Psoas muscle (tissue), 7 donors: ENCODE measurements at regions not wholly inside any gene's neighbourhood (a gene's known extent, or its start where the extent isn't known, plus 50 kb on each side); places are given as distances from the start of the nearest gene placed in this dataset.
"Not testable (repeated sequence)": the region's sequence is repeated elsewhere in the genome, so short reads cannot be mapped to it uniquely, and the experiment has no call there.

Experiments
- ATAC-seq, 4 donors: fragments of 200-7000 bp; cut with Tn5 transposase; one replicate each; pipeline ENCODE4 v1.9.1; 2020; ENCODE audit warnings: moderate library complexity in 3 of 4, mild to moderate bottlenecking in 2 of 4
- DNase-seq, 2 donors: peaks; one replicate each; pipeline ENCODE4 v3.0.0-alpha.2; 2020
- H3K27ac ChIP-seq: fragments of 200-600 bp; one replicate; pipeline ENCODE4 v1.8.0; 2022
- H3K27me3 ChIP-seq, 3 donors: fragments of 200-600 bp in 1 of 3; one replicate each; pipeline versions ENCODE4 v1.6.1 to v1.8.0; 2013 to 2022; ENCODE audit warnings: low read length in 2 of 3, mild to moderate bottlenecking in 2 of 3, moderate library complexity in 1 of 3; ENCODE audit not compliant: insufficient read depth in 3 of 3
- H3K36me3 ChIP-seq, 2 donors: fragments of 200-600 bp in 1 of 2; one replicate each; pipeline versions ENCODE4 v1.6.1 to v1.8.0; 2013 to 2022; ENCODE audit warnings: low read depth in 1 of 2, mild to moderate bottlenecking in 1 of 2, moderate library complexity in 1 of 2; ENCODE audit not compliant: insufficient read depth in 1 of 2
- H3K4me1 ChIP-seq: fragments of 200-600 bp; one replicate; pipeline ENCODE4 v1.8.0; 2022
- H3K4me3 ChIP-seq: fragments of 200-600 bp; one replicate; pipeline ENCODE4 v1.8.0; 2022; ENCODE audit warnings: mild to moderate bottlenecking
- H3K9me3 ChIP-seq: fragments of 200-600 bp; one replicate; pipeline ENCODE4 v1.8.0; 2022
- WGBS, 3 donors: extraction: QIAGEN DNeasy Blood & Tissue Kit; methylation state at CpG; one replicate each; pipeline versions ENCODE4 v1.1.6 to v1.1.7; 2013; 5-methylcytosine and 5-hydroxymethylcytosine counted together
- intact Hi-C, 2 donors: fragments of 100-400 bp; cut with DNase I; formaldehyde crosslinking; loops; one replicate each; pipeline versions ENCODE4 v1.11.0 to v1.14.2; 2022
- TF ChIP-seq, protein P1 (sequence below): fragments of 200-600 bp; IDR thresholded peaks from one replicate; pipeline ENCODE4 v1.8.0; 2022; ENCODE audit warnings: antibody characterized with exemption
- donor health status: healthy with polysubstance abuse.
- donor health status: DM: no; HTN: no; CAD: no; lungs with moderate emphysema.
- donor health status: Bipolar disorder and iron deficiency.
- donor health status: healthy.
- donor health status: DM: yes; HTN: yes; CAD: no.
- donor health status: DM: no; HTN: no; CAD: no.
- donor health status: DM: yes; HTN: yes; CAD: no.

DNA sequence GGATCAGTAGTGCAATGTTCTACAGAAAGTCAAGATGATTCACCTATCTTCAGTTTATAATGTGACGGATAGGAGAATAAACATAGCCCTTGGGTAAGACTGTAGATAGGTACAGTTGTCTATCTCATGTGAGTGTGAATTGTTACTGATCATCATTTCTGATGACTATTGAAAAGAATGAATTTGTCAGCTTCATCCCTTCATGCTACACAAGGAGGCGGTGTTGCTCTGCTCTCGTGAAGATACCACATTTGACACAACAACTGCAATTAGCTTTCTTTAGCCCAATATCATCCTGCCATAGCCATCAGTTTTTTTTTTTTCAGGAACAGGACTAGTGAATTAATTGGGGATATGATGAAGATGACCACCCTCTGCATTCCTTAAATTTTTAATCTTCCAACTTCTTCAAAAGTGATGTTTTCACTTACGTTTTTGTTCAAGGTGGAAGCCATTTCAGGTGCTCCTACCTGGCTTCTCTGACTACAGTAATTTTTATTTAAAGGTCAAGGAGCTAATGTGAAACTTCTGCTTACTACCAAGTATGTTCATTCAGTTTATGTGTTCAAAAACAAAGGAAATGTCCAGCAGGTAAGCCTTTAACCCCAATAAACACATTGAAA, 152.9 kb upstream of the MOCS2 start:
- WGBS, 3 donors = 87 to 90% (median 89%) methylated on average over 4 of the region's 4 CpGs
- intact Hi-C loops = no loop called here
- TF ChIP-seq, protein P1, sequence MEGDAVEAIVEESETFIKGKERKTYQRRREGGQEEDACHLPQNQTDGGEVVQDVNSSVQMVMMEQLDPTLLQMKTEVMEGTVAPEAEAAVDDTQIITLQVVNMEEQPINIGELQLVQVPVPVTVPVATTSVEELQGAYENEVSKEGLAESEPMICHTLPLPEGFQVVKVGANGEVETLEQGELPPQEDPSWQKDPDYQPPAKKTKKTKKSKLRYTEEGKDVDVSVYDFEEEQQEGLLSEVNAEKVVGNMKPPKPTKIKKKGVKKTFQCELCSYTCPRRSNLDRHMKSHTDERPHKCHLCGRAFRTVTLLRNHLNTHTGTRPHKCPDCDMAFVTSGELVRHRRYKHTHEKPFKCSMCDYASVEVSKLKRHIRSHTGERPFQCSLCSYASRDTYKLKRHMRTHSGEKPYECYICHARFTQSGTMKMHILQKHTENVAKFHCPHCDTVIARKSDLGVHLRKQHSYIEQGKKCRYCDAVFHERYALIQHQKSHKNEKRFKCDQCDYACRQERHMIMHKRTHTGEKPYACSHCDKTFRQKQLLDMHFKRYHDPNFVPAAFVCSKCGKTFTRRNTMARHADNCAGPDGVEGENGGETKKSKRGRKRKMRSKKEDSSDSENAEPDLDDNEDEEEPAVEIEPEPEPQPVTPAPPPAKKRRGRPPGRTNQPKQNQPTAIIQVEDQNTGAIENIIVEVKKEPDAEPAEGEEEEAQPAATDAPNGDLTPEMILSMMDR = no peak
- Histone ChIP-seq H3K36me3 (no peaks in the 10 kb centered on the region), H3K27me3 (no peaks in the 10 kb centered on the region), H3K4me3 (no peak overlapping the region), H3K9me3 (no peaks in the 10 kb centered on the region), H3K27ac (no peak overlapping the region), H3K4me1 (no peaks in the 10 kb centered on the region)
- DNase-seq (no peak), ATAC-seq (no peak)

DNA sequence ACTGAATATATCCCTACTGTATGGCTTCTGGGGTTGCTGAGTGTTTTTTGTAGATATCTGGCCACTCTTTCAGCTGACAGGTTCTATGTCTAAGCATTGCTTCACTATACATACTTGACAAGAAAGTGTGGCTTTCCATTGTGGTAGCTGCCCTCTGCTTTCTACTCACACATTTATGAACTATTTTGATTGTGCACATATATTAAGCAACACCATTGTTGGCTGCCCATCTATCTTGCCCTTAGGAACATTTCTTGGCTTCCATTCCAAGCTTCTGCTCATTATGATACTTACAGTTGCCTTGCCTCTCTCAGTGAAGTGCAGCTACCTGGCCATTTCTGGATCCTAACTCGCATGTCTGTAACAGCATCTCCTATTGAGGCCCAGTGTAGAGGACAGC, 153.6 kb upstream of the MOCS2 start:
- no peaks in the 10 kb centered on the region for H3K9me3 ChIP-seq
- H3K36me3 ChIP-seq = no peaks in the 10 kb centered on the region
- no peak for ATAC-seq
- 87 to 96% (median 90%) methylated on average over 1 of the region's 1 CpG for WGBS, 3 donors
- no peaks in the 10 kb centered on the region for H3K27me3 ChIP-seq
- intact Hi-C loops = no loop called here
- no peaks in the 10 kb centered on the region for H3K4me1 ChIP-seq
- TF ChIP-seq, protein P1 = no peak
- H3K4me3 ChIP-seq = no peak overlapping the region
- no peak for DNase-seq
- no peak overlapping the region for H3K27ac ChIP-seq

DNA sequence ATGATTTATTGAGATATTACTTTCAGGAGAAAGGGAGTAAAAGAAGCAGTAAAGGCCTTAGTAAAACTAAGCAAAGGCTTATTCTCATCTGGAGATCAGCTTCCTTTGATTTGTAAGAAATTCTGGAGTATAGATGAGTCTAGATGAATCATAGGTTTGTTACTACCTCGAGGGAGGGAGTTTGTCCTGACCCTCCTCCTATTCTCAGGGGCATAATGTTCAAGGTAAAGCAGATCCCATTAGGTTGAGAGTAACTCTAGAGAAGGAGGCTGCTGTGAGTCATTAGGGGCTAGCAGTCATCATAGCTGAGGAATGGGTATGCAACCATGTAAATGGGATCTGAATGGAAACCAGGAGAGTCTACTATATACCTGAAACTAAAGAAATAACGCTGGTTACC, 155.5 kb upstream of the MOCS2 start:
- H3K9me3 ChIP-seq = no peaks in the 10 kb centered on the region
- H3K4me3 ChIP-seq = no peak overlapping the region
- ATAC-seq (no peak), DNase-seq (no peak)
- no peak overlapping the region for H3K27ac ChIP-seq
- WGBS, 3 donors = 57 to 76% (median 71%) methylated on average over 2 of the region's 2 CpGs
- no peaks in the 10 kb centered on the region for H3K4me1 ChIP-seq
- H3K27me3 ChIP-seq = no peaks in the 10 kb centered on the region
- H3K36me3 ChIP-seq = no peaks in the 10 kb centered on the region
- TF ChIP-seq, protein P1 = no peak
- intact Hi-C loops = no loop called here

DNA sequence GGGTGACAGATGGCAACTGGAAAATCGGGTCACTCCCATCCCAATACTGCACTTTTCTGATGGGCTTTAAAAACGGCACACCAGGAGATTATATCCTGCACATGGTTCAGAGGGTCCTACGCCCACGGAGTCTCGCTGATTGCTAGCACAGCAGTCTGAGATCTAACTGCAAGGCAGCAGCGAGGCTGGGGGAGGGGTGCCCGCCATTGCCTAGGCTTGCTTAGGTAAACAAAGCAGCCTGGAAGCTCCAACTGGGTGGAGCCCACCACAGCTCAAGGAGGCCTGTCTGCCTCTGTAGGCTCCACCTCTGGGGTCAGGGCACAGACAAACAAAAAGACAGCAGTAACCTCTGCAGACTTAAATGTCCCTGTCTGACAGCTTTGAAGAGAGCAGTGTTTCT, 158.7 kb upstream of the MOCS2 start:
- WGBS, 3 donors = 85 to 95% (median 87%) methylated on average over 6 to 7 of the region's 7 CpGs
- H3K4me1 ChIP-seq, DNase-seq, ATAC-seq, H3K4me3 ChIP-seq, intact Hi-C loops, H3K27me3 ChIP-seq, H3K9me3 ChIP-seq, H3K36me3 ChIP-seq, H3K27ac ChIP-seq: not testable (repeated sequence)

DNA sequence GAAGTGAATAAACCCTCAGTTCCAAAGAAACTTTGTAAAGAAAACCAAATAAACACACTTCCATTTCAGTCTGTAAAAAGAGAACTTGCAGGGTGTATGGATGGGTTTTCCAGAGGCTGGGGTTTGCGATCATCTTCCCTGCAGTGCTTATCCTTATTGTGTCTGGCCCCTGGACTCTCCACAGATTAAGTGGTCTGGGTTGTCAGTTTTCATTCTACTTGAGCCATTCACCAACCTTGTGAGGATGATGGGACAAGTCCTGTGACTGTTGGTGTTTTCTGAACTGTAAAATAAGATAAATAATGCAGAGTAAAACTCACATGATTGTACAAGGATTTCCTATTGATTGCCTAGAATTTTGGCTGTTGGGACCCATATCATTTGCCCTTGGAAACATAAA, 166.1 kb upstream of the MOCS2 start:
- H3K27ac ChIP-seq = no peak overlapping the region
- 95 to 97% (median 97%) methylated on average over 1 of the region's 1 CpG for WGBS, 3 donors
- no peak for DNase-seq
- TF ChIP-seq, protein P1 = no peak
- intact Hi-C loops = no loop called here
- no peaks in the 10 kb centered on the region for H3K36me3 ChIP-seq
- no peak for ATAC-seq
- no peaks in the 10 kb centered on the region for H3K27me3 ChIP-seq
- H3K4me1 ChIP-seq = no peaks in the 10 kb centered on the region
- no peak overlapping the region for H3K4me3 ChIP-seq
- H3K9me3 ChIP-seq = no peaks in the 10 kb centered on the region
